ENCODE measurements at regions not wholly inside any gene's neighbourhood (a gene's known extent, or its start where the extent isn't known, plus 50 kb on each side); places are given as distances from the start of the nearest gene placed in this dataset.
"Not testable (repeated sequence)": the region's sequence is repeated elsewhere in the genome, so short reads cannot be mapped to it uniquely, and the experiment has no call there.

GRCh38 chr18:43904209-43904837 lies 627.0 kb upstream of the SYT4 start:
- no peak for DNase-seq

- DNase-seq: no peak
Measured at GRCh38 chr18:43914018-43914417, 636.7 kb upstream of the SYT4 start.

- DNase-seq: no peak
Measured at GRCh38 chr18:43916984-43917383, 639.7 kb upstream of the SYT4 start.

- no peak for DNase-seq
Measured at GRCh38 chr18:43917520-43917919, 640.2 kb upstream of the SYT4 start.

- no peak for DNase-seq
Measured at GRCh38 chr18:43919551-43919950, 642.3 kb upstream of the SYT4 start.

- no peak for DNase-seq
Measured at GRCh38 chr18:43931439-43931838, 654.1 kb upstream of the SYT4 start.

GRCh38 chr18:43932140-43932539 lies 654.9 kb upstream of the SYT4 start:
- DNase-seq: no peak

- no peak for DNase-seq
Measured at GRCh38 chr18:43933177-43933576, 655.9 kb upstream of the SYT4 start.

GRCh38 chr18:43934322-43934721 lies 657.0 kb upstream of the SYT4 start:
- no peak for DNase-seq

GRCh38 chr18:43934781-43935471 lies 657.6 kb upstream of the SYT4 start:
- no peak for DNase-seq

- no peak for DNase-seq
Measured at GRCh38 chr18:43936176-43936575, 658.9 kb upstream of the SYT4 start.

GRCh38 chr18:43949291-43949690 lies 672.0 kb upstream of the SYT4 start:
- DNase-seq: no peak

- DNase-seq: no peak
Measured at GRCh38 chr18:43950062-43950461, 672.8 kb upstream of the SYT4 start.

- DNase-seq: no peak
Measured at GRCh38 chr18:43952398-43952797, 675.1 kb upstream of the SYT4 start.

- DNase-seq: no peak
Measured at GRCh38 chr18:43961722-43962121, 684.4 kb upstream of the SYT4 start.

- no peak for DNase-seq
Measured at GRCh38 chr18:43964666-43965065, 687.4 kb upstream of the SYT4 start.

GRCh38 chr18:43965691-43966090 lies 688.4 kb upstream of the SYT4 start:
- DNase-seq: no peak

GRCh38 chr18:43970656-43971055 lies 693.4 kb upstream of the SYT4 start:
- DNase-seq: no peak

GRCh38 chr18:43978174-43978573 lies 700.9 kb upstream of the SYT4 start:
- DNase-seq: no peak

GRCh38 chr18:43982582-43982981 lies 698.1 kb upstream of the SETBP1 start:
- DNase-seq: no peak

GRCh38 chr18:43987061-43987460 lies 693.6 kb upstream of the SETBP1 start:
- not testable (repeated sequence) for DNase-seq

GRCh38 chr18:43992741-43993140 lies 687.9 kb upstream of the SETBP1 start:
- DNase-seq: no peak

GRCh38 chr18:43994381-43994780 lies 686.3 kb upstream of the SETBP1 start:
- DNase-seq: no peak

- DNase-seq: no peak
Measured at GRCh38 chr18:44013871-44014270, 666.8 kb upstream of the SETBP1 start.

- DNase-seq: no peak
Measured at GRCh38 chr18:44025421-44025820, 655.3 kb upstream of the SETBP1 start.
